Amniotic stem cell (primary cell): ENCODE measurements at regions not wholly inside any gene's neighbourhood (a gene's known extent, or its start where the extent isn't known, plus 50 kb on each side); places are given as distances from the start of the nearest gene placed in this dataset.
"Not testable (repeated sequence)": the region's sequence is repeated elsewhere in the genome, so short reads cannot be mapped to it uniquely, and the experiment has no call there.

Experiments
- DNase-seq: peaks from one replicate; lab custom pipeline; 2025; lab: John Stamatoyannopoulos, UW

- DNase-seq = no peak
Observed at GRCh38 chr5:97488126-97488668, 305.1 kb upstream of the RIOK2 start.

GRCh38 chr5:97489010-97489840 lies 306.2 kb upstream of the RIOK2 start:
- DNase-seq = no peak

GRCh38 chr5:97494465-97494864 lies 311.4 kb upstream of the RIOK2 start:
- no peak for DNase-seq

GRCh38 chr5:97495301-97495700 lies 312.3 kb upstream of the RIOK2 start:
- DNase-seq = no peak

- no peak for DNase-seq
Observed at GRCh38 chr5:97496037-97496436, 313.0 kb upstream of the RIOK2 start.

- no peak for DNase-seq
Observed at GRCh38 chr5:97498657-97499056, 315.6 kb upstream of the RIOK2 start.

GRCh38 chr5:97499605-97500004 lies 316.6 kb upstream of the RIOK2 start:
- DNase-seq = no peak

- DNase-seq = no peak
Observed at GRCh38 chr5:97501286-97501964, 318.4 kb upstream of the RIOK2 start.

GRCh38 chr5:97501965-97502305 lies 318.9 kb upstream of the RIOK2 start:
- DNase-seq = no peak

GRCh38 chr5:97508864-97509263 lies 325.8 kb upstream of the RIOK2 start:
- no peak for DNase-seq

- DNase-seq = not testable (repeated sequence)
Observed at GRCh38 chr5:97519565-97519964, 336.5 kb upstream of the RIOK2 start.

GRCh38 chr5:97523336-97523735 lies 340.3 kb upstream of the RIOK2 start:
- DNase-seq = not testable (repeated sequence)

GRCh38 chr5:97525780-97526179 lies 342.7 kb upstream of the RIOK2 start:
- DNase-seq = no peak

GRCh38 chr5:97528941-97529340 lies 345.9 kb upstream of the RIOK2 start:
- DNase-seq = no peak

GRCh38 chr5:97529354-97529985 lies 346.4 kb upstream of the RIOK2 start:
- DNase-seq = no peak

GRCh38 chr5:97531549-97531948 lies 348.5 kb upstream of the RIOK2 start:
- no peak for DNase-seq

- peak; percentile 74 for DNase-seq
Observed at GRCh38 chr5:97534166-97534565, 351.1 kb upstream of the RIOK2 start.

- no peak for DNase-seq
Observed at GRCh38 chr5:97536683-97537082, 353.6 kb upstream of the RIOK2 start.

GRCh38 chr5:97538912-97539311 lies 355.9 kb upstream of the RIOK2 start:
- DNase-seq = no peak

- no peak for DNase-seq
Observed at GRCh38 chr5:97541864-97542263, 358.8 kb upstream of the RIOK2 start.

GRCh38 chr5:97542469-97542868 lies 359.4 kb upstream of the RIOK2 start:
- DNase-seq = no peak

- DNase-seq = no peak
Observed at GRCh38 chr5:97543166-97543565, 360.1 kb upstream of the RIOK2 start.

GRCh38 chr5:97544240-97544639 lies 361.2 kb upstream of the RIOK2 start:
- DNase-seq = no peak
